Neural cell (in vitro differentiated cells): ENCODE measurements at regions not wholly inside any gene's neighbourhood (a gene's known extent, or its start where the extent isn't known, plus 50 kb on each side); places are given as distances from the start of the nearest gene placed in this dataset.

Experiments used
- H2AFZ ChIP-seq: fragments of 200-600, 300-800 bp; sonication (generic), shearing (Covaris generic); 2 replicates; pipeline ENCODE4 v1.6.0; 2014; ENCODE audit warnings: low read depth, mild to moderate bottlenecking, antibody characterized with exemption, low read length, moderate library complexity
- H3F3A ChIP-seq: fragments of 200-600 bp; shearing (Covaris generic); 2 replicates; pipeline ENCODE4 v1.6.1; 2016; ENCODE audit warnings: mild to moderate bottlenecking, moderate library complexity, mixed read lengths, antibody characterized with exemption, low read length; ENCODE audit not compliant: insufficient read depth, poor library complexity, severe bottlenecking
- H3K27ac ChIP-seq: fragments of 200-600, 300-800 bp; sonication (generic), shearing (Covaris generic); 2 replicates; pipeline ENCODE4 v1.5.1; 2014; ENCODE audit warnings: mild to moderate bottlenecking, low read length, moderate library complexity
- H3K27me3 ChIP-seq: fragments of 300-800, 200-600 bp; sonication (generic), shearing (Covaris generic); 2 replicates; pipeline ENCODE4 v1.6.0; 2014; ENCODE audit warnings: mild to moderate bottlenecking, low read depth, low read length, moderate library complexity; ENCODE audit not compliant: insufficient read depth
- H3K36me3 ChIP-seq: fragments of 300-800, 200-600 bp; sonication (generic), shearing (Covaris generic); 2 replicates; pipeline ENCODE4 v1.5.1; 2014; ENCODE audit warnings: mild to moderate bottlenecking, antibody characterized with exemption, low read length, moderate library complexity; ENCODE audit not compliant: insufficient read depth
- H3K4me2 ChIP-seq: fragments of 300-800, 200-600 bp; sonication (generic), shearing (Covaris generic); 2 replicates; pipeline ENCODE4 v1.6.0; 2014; ENCODE audit warnings: mild to moderate bottlenecking, low read length
- H3K4me3 ChIP-seq: fragments of 300-800, 200-600 bp; sonication (generic), shearing (Covaris generic); 2 replicates; pipeline ENCODE4 v1.5.1; 2014; ENCODE audit warnings: mild to moderate bottlenecking, low read length, moderate library complexity
- H3K79me2 ChIP-seq: fragments of 200-600 bp; shearing (Covaris generic); replicated peaks from 2 replicates; pipeline ENCODE4 v1.6.0; 2014; ENCODE audit warnings: mild to moderate bottlenecking, low read length, moderate library complexity; ENCODE audit not compliant: insufficient read depth
- H3K9ac ChIP-seq: fragments of 300-800, 200-600 bp; sonication (generic), shearing (Covaris generic); 2 replicates; pipeline ENCODE4 v1.6.1; 2016; ENCODE audit warnings: mild to moderate bottlenecking, low read length, mixed read lengths
- H3K9me2 ChIP-seq: fragments of 200-600 bp; shearing (Covaris generic); 2 replicates; pipeline ENCODE4 v1.6.1; 2016; ENCODE audit warnings: mild to moderate bottlenecking, low read length, mixed read lengths; ENCODE audit not compliant: insufficient read depth
- H3K9me3 ChIP-seq: fragments of 200-600, 300-800 bp; sonication (generic), shearing (Covaris generic); 2 replicates; pipeline ENCODE4 v1.6.1; 2016; ENCODE audit warnings: mild to moderate bottlenecking, mixed run types, low read length, moderate library complexity, mixed read lengths
- H4K20me1 ChIP-seq: fragments of 200-600 bp; shearing (Covaris generic); 2 replicates; pipeline ENCODE4 v1.6.1; 2016; ENCODE audit warnings: mild to moderate bottlenecking, mixed run types; ENCODE audit not compliant: insufficient read depth
- CTCF ChIP-seq: fragments of 450-650 bp; IDR thresholded peaks from 2 replicates; pipeline ENCODE4 v1.5.1; 2014; ENCODE audit warnings: antibody characterized with exemption, mild to moderate bottlenecking, moderate library complexity; ENCODE audit not compliant: poor library complexity, severe bottlenecking
- EP300 ChIP-seq: fragments of 450-650 bp; conservative IDR thresholded peaks from 2 replicates; pipeline ENCODE4 v1.6.1; 2014; ENCODE audit warnings: antibody characterized with exemption, mild to moderate bottlenecking, moderate library complexity; ENCODE audit not compliant: poor library complexity, severe bottlenecking
- EZH2 ChIP-seq: fragments of 200-600, 300-800 bp; shearing (Covaris generic), sonication (generic); IDR thresholded peaks from 2 replicates; pipeline ENCODE4 v1.6.1; 2014; ENCODE audit warnings: antibody characterized with exemption, low read length, borderline replicate concordance, mild to moderate bottlenecking; ENCODE audit not compliant: insufficient read depth, poor library complexity, severe bottlenecking
- MXI1 ChIP-seq: fragments of 450-650 bp; conservative IDR thresholded peaks from 2 replicates; pipeline ENCODE4 v1.6.1; 2014; ENCODE audit warnings: antibody characterized with exemption, mild to moderate bottlenecking; ENCODE audit not compliant: poor library complexity, severe bottlenecking
- POLR2AphosphoS5 ChIP-seq: IDR thresholded peaks from 2 replicates; pipeline ENCODE4 v1.6.1; 2012
- RAD21 ChIP-seq: fragments of 450-650 bp; conservative IDR thresholded peaks from 2 replicates; pipeline ENCODE4 v1.6.1; 2014; ENCODE audit warnings: antibody characterized with exemption, mild to moderate bottlenecking, moderate library complexity
- SMC3 ChIP-seq: fragments of 450-650 bp; conservative IDR thresholded peaks from 2 replicates; pipeline ENCODE4 v1.6.1; 2014; ENCODE audit warnings: antibody characterized with exemption, mild to moderate bottlenecking, moderate library complexity; ENCODE audit not compliant: poor library complexity
- TAF1 ChIP-seq: IDR thresholded peaks from 2 replicates; pipeline ENCODE4 v1.6.1; 2012; ENCODE audit warnings: low read depth
- TF ChIP-seq, protein P1 (sequence below): IDR thresholded peaks from 2 replicates; pipeline ENCODE4 v1.6.1; 2012; ENCODE audit warnings: borderline replicate concordance

DNA sequence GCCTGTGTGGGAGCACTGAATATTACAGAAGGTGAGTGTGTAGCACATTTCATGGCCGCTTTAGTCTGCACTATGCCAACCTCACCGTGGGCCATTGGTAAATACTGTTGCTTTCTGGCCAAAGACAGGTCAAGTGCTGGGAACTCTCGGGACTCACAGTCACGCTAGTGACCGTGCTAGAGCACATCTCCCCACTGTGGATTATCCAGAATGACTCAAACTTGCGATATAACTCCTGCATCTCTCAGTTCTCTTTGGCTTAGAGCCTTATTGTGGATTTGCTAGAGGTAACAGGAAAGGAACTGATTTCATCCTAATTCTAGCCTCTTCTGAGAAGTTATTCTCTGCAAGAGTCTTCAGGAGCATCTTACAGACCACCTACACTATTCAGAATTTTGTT, 86.5 kb downstream of the DAD1 start:
- Histone ChIP-seq H3K9me2 (no peaks in the 10 kb centered on the region), H3K4me3 (no peak overlapping the region), H4K20me1 (no peaks in the 10 kb centered on the region), H3K79me2 (no peaks in the 10 kb centered on the region), H3K36me3 (no peaks in the 10 kb centered on the region), H3K27ac (no peak overlapping the region), H3K4me2 (no peak overlapping the region), H3K9ac (no peak overlapping the region), H3F3A (no peaks in the 10 kb centered on the region), H3K9me3 (no peaks in the 10 kb centered on the region), H2AFZ (no peak overlapping the region), H3K27me3 (no peaks in the 10 kb centered on the region)
- TF ChIP-seq EZH2 = no peak
- TF ChIP-seq, protein P1, sequence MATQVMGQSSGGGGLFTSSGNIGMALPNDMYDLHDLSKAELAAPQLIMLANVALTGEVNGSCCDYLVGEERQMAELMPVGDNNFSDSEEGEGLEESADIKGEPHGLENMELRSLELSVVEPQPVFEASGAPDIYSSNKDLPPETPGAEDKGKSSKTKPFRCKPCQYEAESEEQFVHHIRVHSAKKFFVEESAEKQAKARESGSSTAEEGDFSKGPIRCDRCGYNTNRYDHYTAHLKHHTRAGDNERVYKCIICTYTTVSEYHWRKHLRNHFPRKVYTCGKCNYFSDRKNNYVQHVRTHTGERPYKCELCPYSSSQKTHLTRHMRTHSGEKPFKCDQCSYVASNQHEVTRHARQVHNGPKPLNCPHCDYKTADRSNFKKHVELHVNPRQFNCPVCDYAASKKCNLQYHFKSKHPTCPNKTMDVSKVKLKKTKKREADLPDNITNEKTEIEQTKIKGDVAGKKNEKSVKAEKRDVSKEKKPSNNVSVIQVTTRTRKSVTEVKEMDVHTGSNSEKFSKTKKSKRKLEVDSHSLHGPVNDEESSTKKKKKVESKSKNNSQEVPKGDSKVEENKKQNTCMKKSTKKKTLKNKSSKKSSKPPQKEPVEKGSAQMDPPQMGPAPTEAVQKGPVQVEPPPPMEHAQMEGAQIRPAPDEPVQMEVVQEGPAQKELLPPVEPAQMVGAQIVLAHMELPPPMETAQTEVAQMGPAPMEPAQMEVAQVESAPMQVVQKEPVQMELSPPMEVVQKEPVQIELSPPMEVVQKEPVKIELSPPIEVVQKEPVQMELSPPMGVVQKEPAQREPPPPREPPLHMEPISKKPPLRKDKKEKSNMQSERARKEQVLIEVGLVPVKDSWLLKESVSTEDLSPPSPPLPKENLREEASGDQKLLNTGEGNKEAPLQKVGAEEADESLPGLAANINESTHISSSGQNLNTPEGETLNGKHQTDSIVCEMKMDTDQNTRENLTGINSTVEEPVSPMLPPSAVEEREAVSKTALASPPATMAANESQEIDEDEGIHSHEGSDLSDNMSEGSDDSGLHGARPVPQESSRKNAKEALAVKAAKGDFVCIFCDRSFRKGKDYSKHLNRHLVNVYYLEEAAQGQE = no peak
- TF ChIP-seq POLR2AphosphoS5 = no peak
- TF ChIP-seq RAD21 = no peak
- TF ChIP-seq TAF1 = no peak
- no peak for TF ChIP-seq EP300
- TF ChIP-seq MXI1 = no peak
- TF ChIP-seq CTCF = no peak
- no peak for TF ChIP-seq SMC3

- H3F3A ChIP-seq = no peaks in the 10 kb centered on the region
- H3K4me3 ChIP-seq = no peak overlapping the region
- H3K4me2 ChIP-seq = no peak overlapping the region
- no peak overlapping the region for H3K27ac ChIP-seq
- H3K79me2 ChIP-seq = no peaks in the 10 kb centered on the region
- H4K20me1 ChIP-seq = no peaks in the 10 kb centered on the region
- H3K9me2 ChIP-seq = no peaks in the 10 kb centered on the region
- H2AFZ ChIP-seq = no peak overlapping the region
- H3K9ac ChIP-seq = no peak overlapping the region
- no peaks in the 10 kb centered on the region for H3K36me3 ChIP-seq
- TF ChIP-seq CTCF = no peak
- no peak for TF ChIP-seq MXI1
- TF ChIP-seq EZH2 = no peak
- no peak for TF ChIP-seq POLR2AphosphoS5
- TF ChIP-seq, protein P1 = no peak
- TF ChIP-seq RAD21 = no peak
- no peak for TF ChIP-seq TAF1
- no peak for TF ChIP-seq SMC3
- TF ChIP-seq EP300 = no peak
- H3K27me3 ChIP-seq = no peaks in the 10 kb centered on the region
- H3K9me3 ChIP-seq = no peaks in the 10 kb centered on the region
Measured at GRCh38 chr14:22502007-22502406, 87.0 kb downstream of the DAD1 start.
